ENCODE measurements at regions not wholly inside any gene's neighbourhood (a gene's known extent, or its start where the extent isn't known, plus 50 kb on each side); places are given as distances from the start of the nearest gene placed in this dataset.

DNA sequence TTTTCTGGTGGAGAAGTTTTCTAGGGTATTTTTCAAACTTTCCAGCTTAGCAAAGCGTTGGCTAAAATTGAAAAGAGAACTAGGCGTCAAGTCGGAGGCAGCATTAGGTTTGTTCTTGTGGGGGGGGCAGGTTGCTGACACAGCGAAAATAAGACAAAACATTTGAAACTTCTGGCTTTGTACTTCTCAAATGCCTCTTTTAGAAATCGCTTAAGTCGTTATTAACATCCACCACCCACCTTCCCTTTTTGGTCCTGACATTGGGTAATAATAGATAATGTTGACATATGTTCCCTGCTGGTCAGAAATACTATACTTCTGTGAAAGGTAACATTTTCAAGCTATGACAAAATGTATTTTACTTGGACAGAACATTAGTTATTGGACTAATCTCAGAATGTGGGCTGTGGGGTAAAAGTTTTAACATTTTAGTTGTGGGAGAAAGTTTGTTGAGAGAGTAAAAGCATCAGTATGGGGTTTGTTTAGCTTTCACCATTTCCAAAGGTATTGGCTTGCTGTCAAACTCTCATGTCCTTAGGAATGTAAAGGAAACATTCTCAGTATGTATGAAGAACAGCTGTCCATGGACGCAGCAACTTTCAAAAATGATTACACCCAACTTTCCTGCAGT is 88.1 kb upstream of the ZEB2 start:
- TF ChIP-seq POLR2AphosphoS5 (IDR thresholded peaks at IDR 0.05) (no peak), POLR2A (IDR thresholded peaks at IDR 0.05) (no peak)
- TF ChIP-seq, protein P1, sequence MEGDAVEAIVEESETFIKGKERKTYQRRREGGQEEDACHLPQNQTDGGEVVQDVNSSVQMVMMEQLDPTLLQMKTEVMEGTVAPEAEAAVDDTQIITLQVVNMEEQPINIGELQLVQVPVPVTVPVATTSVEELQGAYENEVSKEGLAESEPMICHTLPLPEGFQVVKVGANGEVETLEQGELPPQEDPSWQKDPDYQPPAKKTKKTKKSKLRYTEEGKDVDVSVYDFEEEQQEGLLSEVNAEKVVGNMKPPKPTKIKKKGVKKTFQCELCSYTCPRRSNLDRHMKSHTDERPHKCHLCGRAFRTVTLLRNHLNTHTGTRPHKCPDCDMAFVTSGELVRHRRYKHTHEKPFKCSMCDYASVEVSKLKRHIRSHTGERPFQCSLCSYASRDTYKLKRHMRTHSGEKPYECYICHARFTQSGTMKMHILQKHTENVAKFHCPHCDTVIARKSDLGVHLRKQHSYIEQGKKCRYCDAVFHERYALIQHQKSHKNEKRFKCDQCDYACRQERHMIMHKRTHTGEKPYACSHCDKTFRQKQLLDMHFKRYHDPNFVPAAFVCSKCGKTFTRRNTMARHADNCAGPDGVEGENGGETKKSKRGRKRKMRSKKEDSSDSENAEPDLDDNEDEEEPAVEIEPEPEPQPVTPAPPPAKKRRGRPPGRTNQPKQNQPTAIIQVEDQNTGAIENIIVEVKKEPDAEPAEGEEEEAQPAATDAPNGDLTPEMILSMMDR (IDR thresholded peaks at IDR 0.05): no peak
